Iris pigment epithelial cell (primary cell): ENCODE measurements at regions not wholly inside any gene's neighbourhood (a gene's known extent, or its start where the extent isn't known, plus 50 kb on each side); places are given as distances from the start of the nearest gene placed in this dataset.
"Not testable (repeated sequence)": the region's sequence is repeated elsewhere in the genome, so short reads cannot be mapped to it uniquely, and the experiment has no call there.

Experiments used
- DNase-seq: peaks from one replicate; pipeline ENCODE4 v3.0.0-alpha.2; 2011; ENCODE audit warnings: low read depth

GRCh38 chr16:29328528-29328927, 78.0 kb downstream of the NPIPB11 start:
- not testable (repeated sequence) for DNase-seq

DNA sequence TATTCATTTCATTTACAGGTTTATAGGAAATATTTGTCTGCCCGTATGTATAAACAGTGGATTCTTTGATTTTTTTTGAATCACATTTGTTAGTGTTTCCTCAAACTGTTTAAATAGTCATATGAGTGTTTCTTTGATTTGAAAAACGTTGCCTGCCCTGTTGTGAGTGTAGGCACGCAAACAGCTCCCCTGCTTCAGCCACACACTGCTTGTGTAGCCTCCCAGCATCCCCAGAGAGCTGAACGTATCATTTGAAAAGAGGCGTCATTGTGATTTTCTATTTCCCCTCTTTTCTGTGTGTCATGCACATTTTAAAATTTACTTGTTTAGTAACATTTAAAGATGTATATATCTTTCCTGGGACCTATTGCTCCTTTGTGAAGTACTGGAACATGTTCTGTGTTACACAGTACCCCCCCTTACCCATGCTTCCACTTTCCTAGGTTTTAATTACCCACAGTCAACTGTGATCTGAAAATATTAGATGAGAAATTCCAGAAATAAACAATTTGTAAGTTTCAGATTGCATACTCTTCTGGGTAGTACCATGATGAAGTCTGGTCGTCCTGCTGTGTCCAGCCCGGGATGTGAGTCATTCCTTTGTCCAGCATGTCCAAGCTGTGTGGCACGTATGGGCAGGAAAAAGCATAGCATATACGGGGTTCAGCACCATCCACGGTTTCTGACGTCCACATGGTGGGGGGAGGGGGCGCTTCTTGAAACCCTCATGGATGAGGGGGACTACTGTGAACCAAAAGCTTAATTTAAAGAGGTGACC, 78.7 kb downstream of the NPIPB11 start:
- DNase-seq, result peak; percentile 63

DNA sequence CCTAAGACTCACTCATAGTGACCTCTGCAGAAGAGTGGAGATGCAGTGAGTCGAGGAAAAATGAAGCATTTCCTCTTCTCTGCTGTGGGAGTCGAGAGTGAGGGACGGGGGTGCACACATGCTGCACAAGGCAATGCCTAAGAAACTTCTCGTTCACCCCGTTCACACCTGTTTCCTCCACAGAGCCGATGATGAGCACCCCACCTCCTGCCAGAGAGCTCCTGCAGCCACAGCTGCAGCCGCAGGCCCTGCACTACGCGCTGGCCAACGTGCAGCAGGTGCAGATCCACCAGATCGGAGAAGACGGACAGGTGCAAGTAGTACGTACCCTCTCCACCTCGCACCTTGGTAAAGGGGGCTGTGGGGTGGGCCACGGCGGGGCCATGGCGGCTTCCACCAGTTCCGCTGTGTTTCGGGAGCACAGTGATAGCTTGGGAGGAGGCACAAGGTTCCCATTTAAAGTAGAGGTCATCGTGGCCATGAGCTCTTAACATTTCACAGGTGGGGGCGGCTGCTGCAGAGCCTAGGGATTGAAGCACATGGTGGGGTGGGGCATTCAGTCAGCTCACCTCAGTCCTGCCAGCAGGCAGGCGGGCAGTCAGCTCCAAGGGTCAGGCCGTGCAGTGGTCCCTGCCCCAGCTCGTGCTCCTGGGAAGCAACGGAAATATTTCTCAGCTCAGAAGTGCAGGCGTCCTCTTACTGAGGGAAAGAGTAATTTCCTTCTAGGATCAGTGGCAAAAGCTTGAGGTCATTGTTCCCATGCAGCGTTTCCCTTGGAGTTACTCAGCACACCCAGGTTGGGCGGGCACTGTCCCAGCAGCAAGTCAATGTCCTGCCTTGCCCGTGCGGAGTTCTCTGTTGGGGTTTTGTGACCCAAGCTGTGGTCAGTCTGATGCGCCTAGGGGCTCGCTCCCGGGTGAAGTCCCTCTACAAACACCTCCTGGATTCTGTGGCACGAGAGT, 80.1 kb downstream of the NPIPB11 start:
- DNase-seq, result not testable (repeated sequence)

DNA sequence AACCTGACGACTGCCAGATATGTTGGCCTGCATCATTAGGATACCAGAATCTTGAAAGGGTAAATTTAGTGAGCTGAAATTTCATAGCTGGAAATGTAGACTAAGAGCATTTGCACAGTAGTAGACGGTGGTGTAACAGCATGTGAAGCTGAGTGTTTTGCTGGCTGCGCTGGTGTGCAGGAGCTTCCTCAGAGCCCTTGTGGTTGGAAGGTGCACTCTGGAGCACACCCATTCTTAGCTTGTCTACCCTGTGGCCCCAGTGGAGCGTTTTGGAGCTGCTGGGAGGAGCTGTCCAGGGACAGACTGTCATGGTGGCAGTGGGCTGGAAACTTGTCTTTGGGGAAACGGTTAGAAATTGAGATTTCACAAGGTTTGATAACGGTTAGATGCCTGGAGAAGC, 82.8 kb downstream of the NPIPB11 start:
- DNase-seq, result not testable (repeated sequence)

- DNase-seq, result no peak
Observed at GRCh38 chr16:29321585-29321984, 84.9 kb downstream of the NPIPB11 start.

DNA sequence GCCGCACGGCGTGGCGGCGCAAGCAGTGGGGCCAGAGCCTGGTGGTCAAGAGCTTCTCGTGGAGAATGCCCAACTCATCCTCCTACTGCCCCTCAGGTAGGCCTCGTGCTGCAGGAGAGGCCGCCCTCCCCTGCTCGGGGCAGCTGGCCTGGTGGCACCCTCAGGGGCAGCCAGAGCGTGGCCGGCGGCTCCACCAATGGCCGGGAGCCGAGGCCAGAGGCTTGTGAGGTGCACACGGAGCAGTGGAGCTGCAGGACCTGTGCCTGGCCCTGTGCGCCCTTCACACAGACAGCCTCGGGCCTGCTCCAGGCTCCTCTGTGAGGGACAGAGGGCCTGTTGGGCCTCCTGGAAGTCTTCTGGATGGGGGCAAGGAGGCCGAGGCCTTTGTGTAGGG, 85.5 kb downstream of the NPIPB11 start:
- DNase-seq, result no peak

DNA sequence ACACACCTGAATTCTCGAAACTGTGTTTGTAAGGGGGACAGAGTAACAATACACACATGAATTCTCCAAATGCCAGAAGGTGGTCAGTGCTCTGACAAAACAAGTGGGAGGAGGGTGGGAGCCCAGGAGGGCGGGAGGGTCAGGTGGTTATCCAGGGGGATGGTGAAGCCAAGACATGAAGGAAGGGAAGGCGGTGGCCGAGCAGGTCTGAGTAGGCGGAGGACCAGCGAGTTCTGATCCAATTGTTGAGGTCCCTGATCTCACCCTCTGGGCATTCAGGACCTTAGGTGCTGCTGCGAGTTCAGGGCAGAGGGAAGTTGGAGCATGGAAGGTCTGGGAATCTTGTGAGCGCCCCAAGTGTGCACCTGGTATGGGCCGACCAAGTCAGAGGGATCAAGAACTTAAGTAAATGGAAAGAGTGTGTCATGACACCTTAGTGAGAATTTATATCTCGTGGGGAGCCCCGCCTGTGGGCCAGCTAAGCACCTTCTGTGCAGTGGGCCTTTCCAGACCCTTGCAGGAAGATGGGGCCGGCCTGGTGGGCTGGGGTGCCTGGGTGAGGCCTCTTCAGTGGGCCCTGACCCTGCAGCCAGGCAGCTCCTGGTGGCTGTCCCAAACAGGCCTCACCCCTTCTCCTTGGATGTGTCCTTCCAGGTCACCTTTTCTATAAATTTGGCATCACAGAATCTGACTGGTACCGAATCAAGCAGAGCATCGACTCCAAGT, 86.1 kb downstream of the NPIPB11 start:
- DNase-seq, result no peak

DNA sequence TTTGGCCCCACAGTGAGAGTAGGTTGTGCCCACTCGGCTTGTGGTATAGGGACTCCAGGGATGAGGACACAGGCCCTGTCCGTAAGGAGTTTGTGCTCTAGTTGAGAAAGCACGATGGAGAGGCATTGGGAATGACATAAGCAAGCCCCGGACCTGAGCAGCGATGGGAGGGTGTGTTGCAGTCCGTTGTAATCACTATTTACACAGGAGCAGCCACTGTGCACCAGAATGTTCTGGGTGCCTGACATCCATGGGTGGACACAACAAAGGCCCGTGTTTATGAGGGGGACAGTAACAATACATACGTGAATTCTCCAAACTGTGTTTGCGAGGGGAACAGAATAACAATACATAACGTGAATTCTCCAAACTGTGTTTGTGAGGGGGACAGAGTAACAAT, 86.8 kb downstream of the NPIPB11 start:
- DNase-seq, result no peak

DNA sequence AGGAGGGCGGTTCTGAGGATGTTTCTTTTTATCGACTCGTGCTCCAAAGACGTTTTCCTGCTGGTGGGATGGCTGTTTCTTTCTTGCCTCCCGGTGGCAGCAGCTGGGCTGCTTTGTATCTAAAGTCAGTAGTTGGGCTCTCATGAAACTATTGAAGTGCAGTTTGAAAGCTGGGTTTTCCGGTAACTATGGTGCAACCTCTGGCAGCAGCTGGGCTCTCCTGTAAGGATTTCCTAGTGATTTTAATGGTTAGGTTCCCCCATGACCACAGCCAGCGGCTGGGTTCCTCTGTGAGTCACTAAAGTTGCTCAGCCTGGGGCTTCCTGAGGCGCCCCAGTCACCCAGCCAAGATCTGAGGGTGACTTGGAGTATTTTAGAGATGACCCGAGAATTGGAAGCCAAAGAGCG, 87.9 kb downstream of the NPIPB11 start:
- DNase-seq, result peak; percentile 66

GRCh38 chr16:29318037-29318436, 88.5 kb downstream of the NPIPB11 start:
- DNase-seq, result no peak

DNA sequence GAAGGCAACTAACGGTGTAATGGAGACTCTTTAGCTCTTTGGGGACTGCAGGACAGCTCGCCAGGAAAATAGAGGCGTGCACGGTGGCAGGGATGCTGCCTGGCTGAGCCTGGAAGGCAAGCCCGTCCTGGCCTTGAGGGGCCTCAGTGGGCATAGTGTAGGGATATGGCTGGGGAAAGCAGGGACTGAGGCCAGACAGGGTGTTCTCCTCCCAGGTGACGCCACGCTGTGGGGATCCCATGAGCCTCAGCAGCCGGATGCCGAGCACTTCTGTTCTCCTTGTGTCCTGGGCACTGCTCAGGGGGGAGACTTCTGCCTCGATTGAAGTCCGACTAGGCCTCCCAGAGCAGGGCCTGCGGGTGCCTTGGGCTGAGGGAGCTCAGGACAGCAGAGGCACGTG, 89.2 kb downstream of the NPIPB11 start:
- no peak for DNase-seq

DNA sequence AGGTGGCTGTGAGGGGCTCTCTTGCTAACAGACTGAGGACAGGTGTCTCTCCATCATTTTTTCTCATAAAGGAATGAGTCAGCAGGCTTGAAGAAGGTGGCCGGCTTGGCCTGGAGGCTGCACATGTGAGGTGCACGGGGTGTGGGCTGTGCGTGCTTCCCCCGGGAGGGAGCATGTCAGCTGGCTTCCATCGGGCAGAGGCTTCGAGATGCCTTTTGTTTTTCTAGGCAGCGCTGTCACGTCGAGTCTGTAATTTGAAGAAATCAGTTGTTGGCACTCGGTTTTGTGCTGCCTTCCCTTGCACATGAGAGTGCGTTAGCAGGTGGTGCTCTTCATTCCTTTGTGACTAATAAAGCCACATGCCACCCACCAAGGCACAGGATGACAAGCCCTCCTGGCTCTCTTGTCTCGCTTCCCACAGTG, 89.7 kb downstream of the NPIPB11 start:
- DNase-seq, result no peak

GRCh38 chr16:29315916-29316517, 90.5 kb downstream of the NPIPB11 start:
- DNase-seq, result no peak

GRCh38 chr16:29315046-29315445, 91.5 kb downstream of the NPIPB11 start:
- peak; percentile 24 for DNase-seq

DNA sequence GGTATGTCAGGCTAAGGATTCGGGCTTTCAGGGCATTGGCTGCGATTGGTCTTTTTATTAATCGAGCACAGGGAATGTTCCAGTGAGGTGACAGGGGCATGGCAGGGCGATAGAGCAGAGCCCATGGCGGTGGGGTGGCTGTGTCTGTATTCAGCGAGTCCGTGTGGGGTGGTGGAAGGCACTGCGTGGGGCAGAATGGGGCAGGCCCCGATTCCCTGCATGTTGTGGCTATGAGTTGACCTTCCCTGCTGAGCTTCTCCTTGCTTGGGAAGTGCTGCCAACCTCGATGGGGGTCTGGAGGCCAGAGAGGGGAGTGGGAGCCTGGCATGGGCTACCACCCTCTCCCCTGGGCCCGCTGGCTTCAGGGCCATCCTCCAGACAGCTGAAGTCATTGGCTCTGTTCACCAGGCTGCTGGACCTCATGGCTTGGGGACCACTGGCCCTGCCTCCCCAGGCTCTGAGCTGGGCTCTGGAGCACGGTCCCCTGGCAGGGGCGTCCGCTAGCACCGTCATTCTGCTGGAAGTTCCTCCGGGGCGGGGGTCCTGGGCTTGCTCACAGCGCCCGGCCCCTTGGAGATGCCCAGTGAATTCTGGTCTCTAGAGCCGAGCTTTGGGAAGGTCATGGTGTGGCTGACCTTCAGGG, 92.1 kb downstream of the NPIPB11 start:
- DNase-seq, result no peak

- DNase-seq, result no peak
Observed at GRCh38 chr16:29313559-29314048, 92.9 kb downstream of the NPIPB11 start.

GRCh38 chr16:29312835-29313558, 93.5 kb downstream of the NPIPB11 start:
- no peak for DNase-seq

GRCh38 chr16:29312345-29312675, 94.2 kb downstream of the NPIPB11 start:
- DNase-seq, result not testable (repeated sequence)

DNA sequence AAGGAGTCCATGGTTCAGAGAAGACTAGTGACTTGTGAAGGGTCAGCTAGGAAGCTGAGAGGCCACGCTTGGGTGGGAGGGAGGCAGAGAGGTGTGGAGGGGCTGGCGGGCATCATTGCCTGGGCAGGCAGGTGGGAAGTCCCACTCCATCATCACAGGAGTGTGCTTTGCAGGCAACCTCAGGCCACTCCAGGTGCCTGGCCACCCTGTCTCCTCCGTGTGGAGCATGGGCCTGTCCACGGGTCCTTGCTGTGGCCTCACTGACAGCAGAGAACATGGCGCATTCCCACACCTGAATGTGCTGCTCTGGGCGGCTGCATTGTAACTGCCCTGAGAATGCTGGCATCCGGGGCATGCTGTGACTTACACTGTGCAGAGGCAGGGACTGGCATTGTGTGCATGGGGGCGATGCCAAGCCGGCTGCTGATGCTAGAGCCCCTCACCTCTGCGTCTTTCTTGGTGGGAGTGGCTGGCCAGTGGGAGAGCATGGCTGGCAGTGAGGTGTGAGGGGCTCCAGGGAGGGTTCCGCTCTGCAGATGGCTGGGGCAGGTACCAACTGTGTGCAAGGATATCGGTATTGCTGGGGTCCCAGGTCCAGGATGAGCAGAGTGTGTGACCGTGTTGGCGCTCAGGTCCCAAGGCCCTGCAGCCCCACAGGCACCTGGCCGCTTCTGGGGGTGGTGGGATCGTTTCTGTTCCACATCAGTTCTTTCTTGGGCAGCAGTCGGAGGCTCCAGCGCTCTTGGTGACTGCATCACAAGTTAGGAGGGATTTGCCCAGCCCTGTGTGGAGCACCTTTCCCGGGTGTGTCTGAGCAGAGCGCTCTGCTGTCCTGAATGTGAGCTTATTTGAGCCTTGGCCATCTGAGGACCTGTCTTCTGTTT, 94.8 kb downstream of the NPIPB11 start:
- DNase-seq, result no peak

DNA sequence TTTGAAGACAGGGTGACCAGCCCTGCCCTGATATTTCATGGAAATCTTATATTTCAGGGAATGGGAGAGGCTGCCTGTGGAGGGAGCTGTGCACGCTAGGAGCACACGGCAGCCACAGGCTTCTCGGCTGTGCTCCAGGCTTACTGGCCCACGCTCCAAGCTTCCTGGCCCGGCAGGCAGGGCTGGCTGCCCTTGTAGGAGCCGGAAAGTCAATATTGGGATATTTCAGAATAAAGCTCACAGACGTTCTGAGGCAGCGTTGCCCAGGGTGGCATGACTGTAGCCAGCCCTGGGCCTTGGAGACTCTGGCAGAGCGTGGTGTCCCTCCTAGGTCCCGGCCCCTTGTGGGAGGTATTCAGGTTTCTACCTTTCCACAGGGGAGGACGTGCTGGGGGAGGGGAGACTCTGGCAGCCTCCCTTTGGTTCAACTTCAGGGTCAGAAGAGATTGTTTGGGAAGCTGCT, 95.6 kb downstream of the NPIPB11 start:
- no peak for DNase-seq
